HG03097 (cell line): ENCODE measurements at regions not wholly inside any gene's neighbourhood (a gene's known extent, or its start where the extent isn't known, plus 50 kb on each side); places are given as distances from the start of the nearest gene placed in this dataset.

ENCODE experiments used
- ATAC-seq: cut with Tn5 transposase; IDR thresholded peaks from one replicate; pipeline ENCODE4 v1.9.1; 2021; ENCODE audit not compliant: unreplicated experiment, low FRiP score

GRCh38 chr10:106473129-106473685 is 691.3 kb downstream of the SORCS1 start:
- ATAC-seq = no peak

DNA sequence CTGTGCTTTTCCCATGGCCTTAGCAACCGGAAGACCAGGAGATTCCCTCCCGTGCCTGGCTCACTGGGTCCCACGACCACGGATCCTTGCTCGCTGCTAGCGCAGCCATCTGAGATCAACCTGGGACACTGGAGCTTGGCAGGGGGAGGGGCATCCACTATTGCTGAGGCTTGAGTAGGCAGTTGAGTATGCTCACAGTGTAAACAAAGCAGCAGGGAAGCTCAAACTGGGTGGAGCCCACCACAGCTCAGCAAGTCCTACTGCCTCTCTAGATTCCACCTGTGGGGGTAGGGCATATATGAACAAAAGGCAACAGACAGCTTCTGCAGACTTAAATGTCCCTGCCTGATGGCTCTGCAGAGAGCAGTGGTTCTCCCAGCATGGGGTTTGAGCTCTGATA is 697.0 kb downstream of the SORCS1 start:
- ATAC-seq = no peak

- ATAC-seq = no peak
Measured at GRCh38 chr10:106457522-106457921, 707.0 kb downstream of the SORCS1 start.

GRCh38 chr10:106454233-106454632 is 710.3 kb downstream of the SORCS1 start:
- ATAC-seq = no peak

GRCh38 chr10:106450966-106451365 is 713.5 kb downstream of the SORCS1 start:
- no peak for ATAC-seq

DNA sequence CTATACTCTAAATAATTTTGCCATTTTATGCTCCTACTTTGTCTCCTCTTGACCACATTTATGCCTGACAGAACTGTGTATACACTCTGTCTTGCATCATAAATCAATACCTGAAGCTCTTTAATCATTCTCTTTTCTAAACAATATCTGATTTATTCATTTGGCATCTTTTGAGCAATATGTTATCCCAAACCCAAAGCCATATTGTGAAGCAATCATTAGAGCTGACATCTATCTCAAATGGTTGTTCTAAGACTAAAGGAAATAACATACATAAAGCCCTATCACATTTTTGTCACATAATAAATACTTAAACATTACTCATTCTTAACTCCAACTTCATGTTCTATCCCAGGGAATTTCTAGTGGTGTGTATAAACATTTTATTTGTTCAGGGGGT is 717.6 kb downstream of the SORCS1 start:
- no peak for ATAC-seq

- ATAC-seq = no peak
Measured at GRCh38 chr10:106442223-106442622, 722.3 kb downstream of the SORCS1 start.

GRCh38 chr10:106440767-106441166 is 723.7 kb downstream of the SORCS1 start:
- no peak for ATAC-seq

DNA sequence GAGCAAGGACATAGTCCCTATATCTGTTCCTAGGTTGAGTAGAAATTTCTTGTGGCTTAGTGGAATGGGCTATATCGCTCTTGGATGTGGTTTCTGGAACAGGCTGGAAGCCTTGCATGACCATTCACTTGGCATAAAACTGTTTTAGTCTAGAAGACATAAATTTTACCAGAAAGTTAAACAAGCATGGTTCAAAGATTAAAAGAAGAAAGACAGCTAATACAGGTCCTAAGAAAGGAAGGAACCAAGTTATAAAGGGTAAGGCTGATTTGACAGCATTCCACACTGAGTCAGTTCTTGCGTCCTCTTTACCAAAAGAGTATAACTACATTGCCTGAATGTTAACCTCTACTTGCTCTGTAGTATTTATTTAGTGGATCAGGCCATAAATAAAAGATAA is 724.2 kb downstream of the SORCS1 start:
- ATAC-seq = no peak

GRCh38 chr10:106439366-106439765 is 725.1 kb downstream of the SORCS1 start:
- no peak for ATAC-seq

DNA sequence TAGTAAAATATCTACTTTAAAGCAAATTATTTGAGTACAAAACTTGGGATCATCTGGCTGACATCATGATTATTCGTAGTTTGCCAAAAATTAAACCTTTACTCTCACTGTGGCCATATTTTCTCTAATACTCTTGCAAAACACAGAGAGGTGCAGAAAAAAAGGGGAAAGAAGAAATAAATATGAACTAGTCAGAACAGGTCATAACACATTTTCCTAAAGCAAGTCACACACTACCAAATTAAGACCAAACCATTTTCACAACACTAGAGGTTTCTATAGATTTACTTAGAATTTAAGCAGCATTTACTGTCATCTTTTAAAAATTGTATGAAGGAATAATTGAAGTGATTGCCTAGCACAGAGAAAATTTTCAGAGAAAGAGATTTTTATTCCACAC is 726.1 kb downstream of the SORCS1 start:
- ATAC-seq = no peak

DNA sequence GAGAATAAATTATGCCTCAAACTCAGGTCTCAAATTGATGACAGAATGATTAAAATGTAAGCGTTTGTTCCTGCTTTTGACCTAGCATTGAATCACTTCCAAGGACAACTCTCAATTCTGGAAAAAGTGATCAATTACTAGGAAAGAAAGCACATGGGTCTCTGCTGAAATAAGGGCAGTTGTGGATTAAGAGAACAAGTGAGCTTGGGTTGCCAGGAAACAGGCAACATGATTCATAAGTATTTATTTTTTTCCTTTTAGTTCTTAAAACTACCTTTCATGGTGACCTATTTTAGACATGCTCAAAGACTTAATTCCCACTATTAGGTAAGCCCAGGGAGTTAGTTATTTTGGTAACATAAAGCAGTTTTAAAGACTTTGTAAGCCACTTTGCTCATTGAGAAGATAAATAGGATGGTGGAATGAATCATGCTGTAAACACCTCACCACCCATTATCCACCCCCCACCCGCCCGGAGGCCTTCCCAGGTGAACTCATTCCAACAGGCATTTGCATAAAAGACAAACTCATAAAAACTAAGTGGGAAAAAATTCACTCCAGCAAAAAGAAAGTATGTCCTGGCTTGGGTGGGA is 728.3 kb downstream of the SORCS1 start:
- ATAC-seq = no peak

- ATAC-seq = no peak
Measured at GRCh38 chr10:106435081-106435480, 729.4 kb downstream of the SORCS1 start.

DNA sequence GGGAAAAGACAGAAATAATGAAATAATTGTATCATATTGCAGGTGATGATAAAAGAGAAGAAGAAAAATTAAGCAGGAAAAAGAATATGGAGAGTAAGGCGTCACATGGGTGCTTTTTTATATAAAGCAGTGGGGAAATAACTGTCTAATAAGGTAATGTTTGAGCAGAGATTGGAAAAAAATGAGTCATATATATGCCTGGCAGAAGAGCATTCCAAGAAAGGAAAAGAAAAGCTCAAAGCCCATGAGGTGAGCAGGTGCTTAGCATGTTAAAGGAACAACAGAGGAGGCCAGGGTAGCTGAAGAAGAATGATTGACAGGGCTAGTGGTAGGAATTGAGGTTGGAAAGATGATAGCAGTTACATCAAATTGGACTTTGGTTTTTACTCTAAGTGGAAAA is 739.5 kb downstream of the SORCS1 start:
- ATAC-seq = no peak

GRCh38 chr10:106424054-106424453 is 740.5 kb downstream of the SORCS1 start:
- ATAC-seq = no peak

DNA sequence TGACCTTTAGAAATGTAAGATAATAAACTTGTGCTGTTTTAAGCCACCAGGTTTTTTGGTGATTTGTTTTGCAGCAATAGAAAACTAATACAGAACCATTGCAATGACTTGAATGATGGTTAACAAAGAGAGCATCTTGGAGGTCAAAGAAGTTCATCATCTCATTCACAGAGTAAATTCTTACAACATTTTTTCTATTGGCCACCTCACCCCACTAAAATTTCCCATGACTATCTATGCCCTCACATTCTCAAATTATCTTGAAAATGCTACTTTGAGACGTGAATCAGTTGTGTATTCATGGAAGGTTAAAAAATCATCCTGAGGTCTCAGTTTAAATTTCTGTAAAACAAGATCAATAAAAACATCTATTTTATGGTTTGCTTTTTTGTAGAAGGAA is 754.2 kb downstream of the SORCS1 start:
- ATAC-seq = no peak

- ATAC-seq = no peak
Measured at GRCh38 chr10:106405141-106405540, 759.4 kb downstream of the SORCS1 start.

GRCh38 chr10:106402458-106402857 is 762.0 kb downstream of the SORCS1 start:
- ATAC-seq = no peak

GRCh38 chr10:106401967-106402366 is 762.5 kb downstream of the SORCS1 start:
- ATAC-seq = no peak

- ATAC-seq = no peak
Measured at GRCh38 chr10:106401161-106401560, 763.3 kb downstream of the SORCS1 start.

- ATAC-seq = no peak
Measured at GRCh38 chr10:106399112-106399511, 765.4 kb downstream of the SORCS1 start.

DNA sequence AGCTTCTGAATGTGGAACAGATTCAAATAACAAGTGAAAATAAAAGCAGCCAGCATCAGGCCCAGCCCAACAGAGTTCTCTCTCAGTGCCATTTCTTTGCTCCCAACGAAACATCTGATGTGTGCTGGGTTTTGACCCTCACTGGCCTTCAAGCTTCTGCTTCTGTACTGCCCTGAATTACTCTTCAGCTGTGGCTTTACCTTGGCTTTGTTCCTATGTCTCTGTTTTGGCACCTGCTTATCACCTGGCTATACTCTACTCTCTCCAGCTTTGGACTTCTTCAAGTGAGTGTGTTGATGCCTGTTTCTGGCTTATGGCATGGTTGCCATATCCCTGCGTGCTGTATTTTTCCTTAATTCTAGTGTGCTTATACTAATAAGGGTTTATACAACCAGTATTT is 768.3 kb downstream of the SORCS1 start:
- no peak for ATAC-seq
